ENCODE measurements at regions not wholly inside any gene's neighbourhood (a gene's known extent, or its start where the extent isn't known, plus 50 kb on each side); places are given as distances from the start of the nearest gene placed in this dataset.

DNA sequence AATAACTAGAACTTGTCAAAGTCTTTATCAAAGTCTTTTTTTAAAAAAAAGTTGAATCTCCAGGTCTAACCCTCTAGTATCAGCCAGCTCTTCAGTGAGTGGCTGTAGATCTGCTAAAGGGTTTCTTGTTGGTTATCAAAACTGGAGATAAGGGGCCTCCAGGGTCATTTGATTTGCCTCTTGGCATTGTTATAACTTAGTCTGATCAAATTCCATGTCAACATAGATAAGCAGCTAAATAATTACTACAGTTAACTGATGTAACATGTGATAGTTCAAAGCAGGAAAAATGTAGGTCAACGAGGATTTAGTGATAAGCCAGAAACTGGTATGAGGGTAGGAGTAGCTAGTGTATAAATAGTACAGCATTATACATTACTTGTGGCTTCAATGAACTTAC, 465.1 kb downstream of the PDHA2 start:
- TF ChIP-seq Cebpa-rat (IDR thresholded peaks at IDR 0.05): no peak
- no peak overlapping the region for H3K4me2 ChIP-seq
- no peak overlapping the region for H3K9ac ChIP-seq
- H3K27ac ChIP-seq: no peak overlapping the region
- peaks cover 18 to 24% (median 21%) of the 10 kb centered on the region in 11 experiments for H3K9me3 ChIP-seq (replicated peaks in 1 of 11)
- no peak overlapping the region for H3K4me3 ChIP-seq
- no peaks in the 10 kb centered on the region for H3K4me1 ChIP-seq
- no peaks in the 10 kb centered on the region for H3K27me3 ChIP-seq
- no peaks in the 10 kb centered on the region for H3K36me3 ChIP-seq
- H4K20me1 ChIP-seq: no peaks in the 10 kb centered on the region

DNA sequence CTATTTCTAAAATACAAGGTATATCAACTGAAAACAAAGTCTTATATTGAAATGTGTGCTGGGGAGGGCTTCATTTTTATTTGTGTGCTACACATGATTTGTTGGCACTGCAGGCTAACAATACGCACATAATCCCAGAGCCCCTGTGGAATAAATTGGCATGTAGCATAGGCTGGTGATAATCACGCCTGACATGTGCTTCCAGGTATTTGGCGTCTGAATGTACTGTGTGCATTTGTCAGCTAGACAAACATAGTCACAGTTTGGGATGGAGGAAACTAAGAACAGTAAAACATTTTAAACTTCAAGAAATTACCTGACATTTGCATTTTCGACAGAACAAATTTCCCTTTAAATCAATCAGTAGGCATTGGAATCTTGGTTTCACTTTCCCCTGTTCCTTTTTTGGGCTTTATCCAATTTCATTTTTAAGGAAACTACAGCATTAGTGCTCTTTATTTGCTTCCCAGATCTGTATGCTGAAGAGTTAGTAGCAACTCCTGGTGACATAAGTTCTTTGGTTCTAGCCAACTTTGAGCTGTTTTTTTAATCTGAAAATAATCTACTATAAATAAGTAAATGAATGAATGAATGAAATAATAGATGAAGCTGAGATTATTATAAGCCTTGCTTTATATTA, 472.3 kb downstream of the PDHA2 start:
- no peak overlapping the region for H3K4me3 ChIP-seq
- H3K4me1 ChIP-seq: no peaks in the 10 kb centered on the region
- H4K20me1 ChIP-seq: no peaks in the 10 kb centered on the region
- no peak overlapping the region for H3K27ac ChIP-seq
- no peak overlapping the region for H3K9ac ChIP-seq
- H3K9me3 ChIP-seq (replicated peaks in 1 of 11): peaks cover 16 to 22% (median 20%) of the 10 kb centered on the region in 11 experiments
- TF ChIP-seq Cebpa-rat (IDR thresholded peaks at IDR 0.05): no peak
- H3K36me3 ChIP-seq: no peaks in the 10 kb centered on the region
- no peaks in the 10 kb centered on the region for H3K27me3 ChIP-seq
- H3K4me2 ChIP-seq: no peak overlapping the region

DNA sequence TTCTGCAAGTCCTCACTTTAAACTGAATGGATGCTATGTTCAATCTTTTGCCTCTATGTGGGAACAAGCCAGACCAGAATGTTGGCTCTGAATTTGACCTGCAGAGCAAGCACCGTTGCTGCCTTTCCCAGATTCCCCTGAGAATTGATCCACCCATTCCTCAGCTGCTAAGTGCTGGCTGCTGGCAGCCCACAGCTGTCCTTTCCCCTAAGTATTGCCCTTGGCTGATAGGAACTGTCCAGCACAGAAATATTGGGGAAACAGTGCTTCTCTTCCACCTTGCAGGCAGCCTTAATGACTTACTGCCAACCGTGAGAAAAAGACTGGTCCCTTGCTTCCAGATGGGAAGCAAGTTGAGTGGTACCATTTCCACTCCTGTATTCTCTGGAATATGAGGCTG, 475.9 kb downstream of the PDHA2 start:
- no peak for TF ChIP-seq Cebpa-rat (IDR thresholded peaks at IDR 0.05)
- H3K9ac ChIP-seq: no peak overlapping the region
- H3K36me3 ChIP-seq: no peaks in the 10 kb centered on the region
- H3K27me3 ChIP-seq: no peaks in the 10 kb centered on the region
- no peak overlapping the region for H3K27ac ChIP-seq
- no peaks in the 10 kb centered on the region for H4K20me1 ChIP-seq
- no peaks in the 10 kb centered on the region for H3K9me3 ChIP-seq (replicated peaks in 1 of 11)
- no peak overlapping the region for H3K4me2 ChIP-seq
- H3K4me1 ChIP-seq: no peaks in the 10 kb centered on the region
- no peak overlapping the region for H3K4me3 ChIP-seq

DNA sequence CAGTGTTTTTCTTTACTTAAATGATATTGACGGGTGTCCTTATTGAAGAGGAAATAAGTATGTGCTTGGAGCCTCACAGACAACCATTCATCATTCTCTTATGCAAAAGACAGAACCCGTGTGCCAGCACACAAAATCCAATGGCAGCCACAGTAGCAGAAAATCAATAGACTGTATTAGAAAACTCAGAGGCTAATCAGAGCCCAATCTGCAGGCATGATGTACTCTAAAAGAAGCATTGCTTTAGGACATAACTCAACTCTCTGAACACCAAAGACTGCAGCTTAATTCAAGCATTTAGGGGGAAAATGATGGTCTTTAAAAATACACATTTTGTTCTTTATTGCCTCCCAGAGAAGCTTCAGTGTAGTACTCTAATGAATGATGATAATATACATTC, 476.9 kb downstream of the PDHA2 start:
- H3K4me2 ChIP-seq: no peak overlapping the region
- H3K36me3 ChIP-seq: no peaks in the 10 kb centered on the region
- H3K27ac ChIP-seq: no peak overlapping the region
- no peaks in the 10 kb centered on the region for H4K20me1 ChIP-seq
- H3K27me3 ChIP-seq: no peaks in the 10 kb centered on the region
- no peak overlapping the region for H3K4me3 ChIP-seq
- no peak overlapping the region for H3K9ac ChIP-seq
- H3K4me1 ChIP-seq: no peaks in the 10 kb centered on the region
- no peak for TF ChIP-seq Cebpa-rat (IDR thresholded peaks at IDR 0.05)
- no peaks in the 10 kb centered on the region for H3K9me3 ChIP-seq (replicated peaks in 1 of 11)

DNA sequence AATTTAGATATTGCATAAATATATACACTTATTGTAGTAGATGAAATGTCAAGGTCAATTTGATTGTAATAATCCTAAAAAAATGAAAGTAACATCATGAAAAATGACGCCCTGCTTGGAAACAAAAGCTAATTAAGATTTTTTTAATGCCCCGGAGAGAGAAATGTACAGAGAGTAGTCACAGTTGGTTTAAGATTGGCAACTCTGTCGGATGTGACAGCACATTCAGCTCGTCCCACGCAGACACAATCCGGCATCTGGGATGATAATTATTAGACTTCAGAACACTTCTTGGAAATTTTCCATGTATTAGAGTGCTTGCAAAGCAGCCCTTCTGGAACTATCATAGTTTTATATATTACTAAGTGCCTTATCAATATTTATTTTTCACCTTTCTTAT, 478.0 kb downstream of the PDHA2 start:
- Histone ChIP-seq H3K4me3 (no peak overlapping the region), H3K27ac (no peak overlapping the region), H3K9me3 (replicated peaks in 1 of 11) (no peaks in the 10 kb centered on the region), H3K36me3 (no peaks in the 10 kb centered on the region), H3K9ac (no peak overlapping the region), H4K20me1 (no peaks in the 10 kb centered on the region), H3K27me3 (no peaks in the 10 kb centered on the region), H3K4me2 (no peak overlapping the region), H3K4me1 (no peaks in the 10 kb centered on the region)
- no peak for TF ChIP-seq Cebpa-rat (IDR thresholded peaks at IDR 0.05)

DNA sequence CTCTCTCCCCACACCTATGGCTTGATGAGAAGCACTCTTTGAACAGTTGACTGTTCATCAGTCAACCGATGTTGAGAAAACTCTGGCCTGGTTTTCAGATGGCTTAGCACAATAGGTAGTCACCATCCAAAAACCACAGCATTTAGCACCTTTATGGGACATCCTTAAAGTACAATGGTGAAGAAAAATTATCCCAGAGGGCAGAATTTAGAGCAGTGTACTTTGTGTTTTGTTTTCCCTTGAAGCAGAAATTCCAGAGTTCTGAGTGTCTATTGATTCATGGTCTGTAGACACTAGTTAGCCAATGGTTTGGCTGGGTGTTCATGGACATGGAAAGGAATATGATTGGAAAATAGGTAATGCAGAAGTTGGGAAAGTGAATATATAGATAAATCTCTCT, 487.0 kb downstream of the PDHA2 start:
- no peaks in the 10 kb centered on the region for H3K4me1 ChIP-seq
- no peak overlapping the region for H3K27ac ChIP-seq
- no peaks in the 10 kb centered on the region for H3K27me3 ChIP-seq
- H4K20me1 ChIP-seq: no peaks in the 10 kb centered on the region
- H3K9ac ChIP-seq: no peak overlapping the region
- H3K9me3 ChIP-seq (replicated peaks in 1 of 11): no peaks in the 10 kb centered on the region
- no peaks in the 10 kb centered on the region for H3K36me3 ChIP-seq
- H3K4me2 ChIP-seq: no peak overlapping the region
- no peak for TF ChIP-seq Cebpa-rat (IDR thresholded peaks at IDR 0.05)
- no peak overlapping the region for H3K4me3 ChIP-seq

DNA sequence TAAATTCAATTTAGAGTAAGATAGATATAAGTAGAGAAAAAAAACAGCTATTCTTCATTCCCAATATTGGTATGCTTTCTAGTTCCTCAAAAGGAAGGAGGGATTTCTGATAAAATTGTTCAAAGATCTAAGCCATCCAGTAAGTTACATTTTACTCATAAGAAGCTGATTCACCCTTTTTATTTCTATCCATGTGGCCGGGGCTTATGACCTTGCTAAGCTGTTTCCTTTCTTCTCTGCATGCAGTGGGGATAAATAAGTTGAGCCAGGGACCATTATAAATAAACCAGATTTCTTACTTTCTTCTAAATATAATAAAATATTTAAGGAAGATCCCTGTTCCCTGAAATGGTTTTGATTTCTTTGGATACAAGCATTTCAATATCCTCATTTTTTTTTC, 502.3 kb downstream of the PDHA2 start:
- Histone ChIP-seq H3K27ac (no peak overlapping the region), H3K9me3 (replicated peaks in 1 of 11) (no peaks in the 10 kb centered on the region), H3K4me1 (no peaks in the 10 kb centered on the region), H3K27me3 (no peaks in the 10 kb centered on the region), H4K20me1 (no peaks in the 10 kb centered on the region), H3K4me3 (no peak overlapping the region), H3K36me3 (no peaks in the 10 kb centered on the region), H3K9ac (no peak overlapping the region), H3K4me2 (no peak overlapping the region)
- TF ChIP-seq Cebpa-rat (IDR thresholded peaks at IDR 0.05): no peak

DNA sequence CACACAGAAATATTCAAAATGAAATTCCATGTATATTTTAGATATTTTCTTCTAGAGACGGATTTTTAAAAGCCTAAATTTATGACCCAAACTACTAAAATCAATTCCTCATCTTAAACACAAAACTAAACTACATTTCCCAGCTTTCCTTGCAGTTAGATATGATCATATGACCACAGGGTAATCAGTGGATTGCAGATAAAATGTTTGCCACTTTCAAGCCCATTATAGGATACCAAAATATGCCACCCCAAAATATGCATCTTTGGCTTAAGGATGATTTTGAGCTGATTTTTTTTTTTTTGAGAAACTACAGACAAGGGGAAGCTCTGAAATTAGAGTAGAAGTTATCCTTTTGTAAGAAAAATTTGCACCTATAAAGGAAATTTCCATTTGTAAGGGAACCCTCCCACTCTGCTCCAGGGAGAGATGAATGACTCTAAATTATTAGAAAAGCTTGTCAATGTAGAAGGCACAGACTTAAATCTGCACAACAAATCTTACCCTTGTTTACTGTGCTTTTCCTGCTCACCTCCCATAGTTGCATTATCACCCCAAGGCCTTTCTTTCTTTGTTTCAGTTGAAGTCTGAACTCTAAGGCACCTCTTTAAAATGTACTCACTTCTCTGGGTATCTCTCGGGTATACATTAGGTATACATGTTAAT, 503.0 kb downstream of the PDHA2 start:
- no peak overlapping the region for H3K4me3 ChIP-seq
- H4K20me1 ChIP-seq: no peaks in the 10 kb centered on the region
- no peak for TF ChIP-seq Cebpa-rat (IDR thresholded peaks at IDR 0.05)
- no peak overlapping the region for H3K4me2 ChIP-seq
- no peaks in the 10 kb centered on the region for H3K4me1 ChIP-seq
- no peaks in the 10 kb centered on the region for H3K27me3 ChIP-seq
- H3K27ac ChIP-seq: no peak overlapping the region
- H3K9ac ChIP-seq: no peak overlapping the region
- H3K36me3 ChIP-seq: no peaks in the 10 kb centered on the region
- no peaks in the 10 kb centered on the region for H3K9me3 ChIP-seq (replicated peaks in 1 of 11)

DNA sequence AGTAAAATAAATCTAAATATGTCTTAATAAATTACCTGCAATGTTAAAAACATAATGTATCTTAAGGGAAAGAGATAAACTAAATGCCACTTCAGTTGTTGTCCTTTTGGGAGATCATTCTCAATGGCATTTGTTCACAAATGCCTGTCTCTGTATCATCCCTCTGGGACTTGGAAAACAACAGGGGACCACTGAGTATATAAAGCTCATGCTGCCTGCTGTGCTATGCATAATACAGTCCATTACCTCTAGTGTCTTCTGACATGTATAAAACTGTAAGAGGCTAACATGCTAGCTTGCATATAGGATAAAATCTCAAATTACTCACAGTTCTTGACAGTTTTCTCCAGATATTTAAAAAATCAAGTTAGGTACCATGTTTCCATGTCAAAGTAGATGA, 503.9 kb downstream of the PDHA2 start:
- Histone ChIP-seq H3K9me3 (replicated peaks in 1 of 11) (no peaks in the 10 kb centered on the region), H3K36me3 (no peaks in the 10 kb centered on the region), H3K9ac (no peak overlapping the region), H3K27me3 (no peaks in the 10 kb centered on the region), H3K4me2 (no peak overlapping the region), H3K4me3 (no peak overlapping the region), H3K27ac (no peak overlapping the region), H3K4me1 (no peaks in the 10 kb centered on the region), H4K20me1 (no peaks in the 10 kb centered on the region)
- no peak for TF ChIP-seq Cebpa-rat (IDR thresholded peaks at IDR 0.05)

DNA sequence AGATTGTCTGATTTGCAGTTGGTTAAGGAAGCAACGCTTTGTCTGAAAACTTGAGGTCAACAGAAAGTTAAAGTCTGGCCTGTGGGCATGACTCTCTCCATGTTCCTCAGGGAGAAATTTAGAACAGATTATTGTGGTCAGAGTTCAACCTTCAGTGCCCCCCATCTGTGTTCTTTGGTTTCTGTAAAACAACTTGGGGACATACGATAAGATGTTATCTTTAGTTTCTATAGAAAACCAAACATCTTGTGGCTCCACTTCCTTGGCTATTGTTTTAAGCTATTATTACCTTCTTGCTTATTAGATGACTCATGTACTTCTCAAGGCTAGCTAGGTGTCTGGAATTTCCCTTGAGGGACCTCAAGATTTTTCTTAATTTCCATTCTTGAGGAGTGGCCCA, 507.7 kb downstream of the PDHA2 start:
- H3K27ac ChIP-seq: no peak overlapping the region
- no peak overlapping the region for H3K4me3 ChIP-seq
- H3K4me2 ChIP-seq: no peak overlapping the region
- H3K27me3 ChIP-seq: no peaks in the 10 kb centered on the region
- no peaks in the 10 kb centered on the region for H3K9me3 ChIP-seq (replicated peaks in 1 of 11)
- TF ChIP-seq Cebpa-rat (IDR thresholded peaks at IDR 0.05): no peak
- H3K4me1 ChIP-seq: no peaks in the 10 kb centered on the region
- no peaks in the 10 kb centered on the region; a peak in 1 of 22 replicates for H4K20me1 ChIP-seq
- H3K36me3 ChIP-seq: no peaks in the 10 kb centered on the region
- no peak overlapping the region for H3K9ac ChIP-seq

Measured in BLaER1 treated with 17β-estradiol and CSF1 and Interleukin-3, amounts not matched to agents 10 nM and 100 nM (cell line).